ENCODE measurements at regions not wholly inside any gene's neighbourhood (a gene's known extent, or its start where the extent isn't known, plus 50 kb on each side); places are given as distances from the start of the nearest gene placed in this dataset.

DNA sequence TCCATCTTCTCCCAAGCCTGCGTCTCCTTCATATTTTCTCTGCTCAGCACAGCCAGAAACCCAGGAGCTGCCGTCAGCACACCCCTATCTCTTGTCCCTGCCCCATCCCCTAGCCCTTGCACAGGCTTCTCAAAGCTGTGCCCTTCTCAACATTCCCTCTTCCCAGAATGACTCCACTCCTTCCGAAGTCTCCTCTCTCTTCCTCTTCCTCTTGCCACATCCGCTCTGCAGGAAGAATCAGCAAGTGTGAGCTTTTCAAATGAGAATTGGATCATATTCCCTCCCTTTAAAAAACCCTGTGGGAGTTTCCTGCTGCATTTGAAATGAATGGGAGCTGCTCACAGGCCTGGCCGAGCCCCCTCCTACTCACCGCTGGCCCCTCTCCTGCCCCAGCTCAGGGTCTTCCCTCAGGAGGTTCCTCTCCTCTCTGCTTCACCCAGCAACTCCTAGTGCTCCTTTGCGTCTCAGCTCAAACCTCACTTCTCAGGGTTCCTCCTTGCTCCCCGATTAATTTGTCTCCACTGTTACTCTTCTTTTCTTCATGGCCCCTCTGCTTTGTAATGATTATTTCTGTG lies 528.5 kb upstream of the CCDC196 start:
- TF ChIP-seq, protein P1, sequence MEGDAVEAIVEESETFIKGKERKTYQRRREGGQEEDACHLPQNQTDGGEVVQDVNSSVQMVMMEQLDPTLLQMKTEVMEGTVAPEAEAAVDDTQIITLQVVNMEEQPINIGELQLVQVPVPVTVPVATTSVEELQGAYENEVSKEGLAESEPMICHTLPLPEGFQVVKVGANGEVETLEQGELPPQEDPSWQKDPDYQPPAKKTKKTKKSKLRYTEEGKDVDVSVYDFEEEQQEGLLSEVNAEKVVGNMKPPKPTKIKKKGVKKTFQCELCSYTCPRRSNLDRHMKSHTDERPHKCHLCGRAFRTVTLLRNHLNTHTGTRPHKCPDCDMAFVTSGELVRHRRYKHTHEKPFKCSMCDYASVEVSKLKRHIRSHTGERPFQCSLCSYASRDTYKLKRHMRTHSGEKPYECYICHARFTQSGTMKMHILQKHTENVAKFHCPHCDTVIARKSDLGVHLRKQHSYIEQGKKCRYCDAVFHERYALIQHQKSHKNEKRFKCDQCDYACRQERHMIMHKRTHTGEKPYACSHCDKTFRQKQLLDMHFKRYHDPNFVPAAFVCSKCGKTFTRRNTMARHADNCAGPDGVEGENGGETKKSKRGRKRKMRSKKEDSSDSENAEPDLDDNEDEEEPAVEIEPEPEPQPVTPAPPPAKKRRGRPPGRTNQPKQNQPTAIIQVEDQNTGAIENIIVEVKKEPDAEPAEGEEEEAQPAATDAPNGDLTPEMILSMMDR (IDR thresholded peaks at IDR 0.05; ENCODE audit: insufficient read depth, low read length, poor library complexity, severe bottlenecking) = no peak
- no peak for TF ChIP-seq EZH2phosphoT487 (conservative IDR thresholded peaks at IDR 0.05; ENCODE audit: low read length)

Measured in SU-DHL-6 (cell line).